Natural killer cell treated with Interleukin-12 subunit alpha and Interleukin-12 subunit beta and Interleukin-15 and Interleukin-18, amount 100 ng/mL, for 72 hours (primary cell): ENCODE measurements at regions not wholly inside any gene's neighbourhood (a gene's known extent, or its start where the extent isn't known, plus 50 kb on each side); places are given as distances from the start of the nearest gene placed in this dataset.

Experiments used
- ATAC-seq, 2 donors: fragments of 150-1000 bp; cut with Tn5 transposase in 1 of 2; sonication (Bioruptor Pico), chemical (Tn5 transposase) in 1 of 2; 2 replicates each; pipeline ENCODE4 v1.10.0; 2021
- DNase-seq: peaks from one replicate; pipeline ENCODE4 v3.0.0; 2022; ENCODE audit warnings: low spot score
- H3K27ac Mint-ChIP-seq, 2 donors: 1 replicate in 1 of 2; 2 replicates in 1 of 2; pipeline ENCODE4 v1.8.0; 2022; ENCODE audit warnings: mixed read lengths in 2 of 2, mild to moderate bottlenecking in 1 of 2, moderate library complexity in 1 of 2
- H3K27me3 Mint-ChIP-seq, 2 donors: 1 replicate in 1 of 2; 2 replicates in 1 of 2; pipeline ENCODE4 v1.8.0; 2022; ENCODE audit warnings: mixed read lengths in 2 of 2
- H3K36me3 Mint-ChIP-seq: one replicate; pipeline ENCODE4 v1.8.0; 2022; ENCODE audit warnings: mixed read lengths
- H3K4me1 Mint-ChIP-seq, 2 donors: 1 replicate in 1 of 2; 2 replicates in 1 of 2; pipeline ENCODE4 v1.8.0; 2022; ENCODE audit warnings: low read depth in 2 of 2, mixed read lengths in 2 of 2, mild to moderate bottlenecking in 1 of 2
- H3K4me3 Mint-ChIP-seq: one replicate; pipeline ENCODE4 v1.8.0; 2022; ENCODE audit warnings: mixed read lengths
- H3K9me3 Mint-ChIP-seq: 2 replicates; pipeline ENCODE4 v1.8.0; 2022; ENCODE audit warnings: mixed read lengths

GRCh38 chr15:81547521-81548132 lies 173.6 kb upstream of the TMC3 start:
- Mint-ChIP-seq H3K36me3 (no peaks in the 10 kb centered on the region), H3K27me3 (peaks cover 15 to 29% of the 10 kb centered on the region in 2 donors), H3K4me3 (no peak overlapping the region), H3K9me3 (no peaks in the 10 kb centered on the region), H3K4me1 (no peaks in the 10 kb centered on the region), H3K27ac (no peak overlapping the region)
- DNase-seq (no peak), ATAC-seq (no peak)

- H3K4me3 Mint-ChIP-seq, result no peak overlapping the region
- H3K4me1 Mint-ChIP-seq, result no peaks in the 10 kb centered on the region
- H3K27ac Mint-ChIP-seq, result no peak overlapping the region
- no peak for DNase-seq
- no peak for ATAC-seq
- H3K27me3 Mint-ChIP-seq, result peaks cover 14 to 32% of the 10 kb centered on the region in 2 donors
- H3K36me3 Mint-ChIP-seq, result no peaks in the 10 kb centered on the region
- no peaks in the 10 kb centered on the region for H3K9me3 Mint-ChIP-seq
These were observed 170.4 kb upstream of the TMC3 start for GRCh38 chr15:81544385-81544784.

GRCh38 chr15:81540909-81541308 lies 166.9 kb upstream of the TMC3 start:
- ATAC-seq (no peak), DNase-seq (no peak)
- Mint-ChIP-seq H3K4me1 (no peaks in the 10 kb centered on the region), H3K36me3 (no peaks in the 10 kb centered on the region), H3K9me3 (no peaks in the 10 kb centered on the region), H3K4me3 (no peak overlapping the region), H3K27me3 (peaks cover 23 to 58% of the 10 kb centered on the region in 2 donors), H3K27ac (no peak overlapping the region)

GRCh38 chr15:81536356-81536755 lies 162.3 kb upstream of the TMC3 start:
- H3K9me3 Mint-ChIP-seq, result no peaks in the 10 kb centered on the region
- no peak for DNase-seq
- H3K27me3 Mint-ChIP-seq, result peaks cover 25 to 78% of the 10 kb centered on the region in 2 donors
- no peaks in the 10 kb centered on the region for H3K4me1 Mint-ChIP-seq
- no peaks in the 10 kb centered on the region for H3K36me3 Mint-ChIP-seq
- H3K27ac Mint-ChIP-seq, result no peak overlapping the region
- H3K4me3 Mint-ChIP-seq, result no peak overlapping the region
- ATAC-seq, result no peak

GRCh38 chr15:81534124-81534523 lies 160.1 kb upstream of the TMC3 start:
- H3K36me3 Mint-ChIP-seq, result no peaks in the 10 kb centered on the region
- DNase-seq (no peak), ATAC-seq (no peak)
- no peak overlapping the region for H3K4me3 Mint-ChIP-seq
- no peak overlapping the region for H3K27ac Mint-ChIP-seq
- H3K4me1 Mint-ChIP-seq, result no peaks in the 10 kb centered on the region
- H3K27me3 Mint-ChIP-seq, result peaks cover 22 to 72% of the 10 kb centered on the region in 2 donors
- H3K9me3 Mint-ChIP-seq, result no peaks in the 10 kb centered on the region

- DNase-seq, result no peak
- no peaks in the 10 kb centered on the region for H3K4me1 Mint-ChIP-seq
- no peaks in the 10 kb centered on the region for H3K9me3 Mint-ChIP-seq
- H3K27ac Mint-ChIP-seq, result no peak overlapping the region
- no peaks in the 10 kb centered on the region for H3K36me3 Mint-ChIP-seq
- no peak overlapping the region for H3K4me3 Mint-ChIP-seq
- H3K27me3 Mint-ChIP-seq, result peaks cover 19 to 61% of the 10 kb centered on the region in 2 donors
- no peak for ATAC-seq
These were observed 158.0 kb upstream of the TMC3 start for GRCh38 chr15:81532001-81532400.

- ATAC-seq (no peak), DNase-seq (no peak)
- Mint-ChIP-seq H3K27ac (no peak overlapping the region), H3K27me3 (peaks cover 12 to 55% of the 10 kb centered on the region in 2 donors), H3K4me1 (no peaks in the 10 kb centered on the region), H3K9me3 (no peaks in the 10 kb centered on the region), H3K4me3 (no peak overlapping the region), H3K36me3 (no peaks in the 10 kb centered on the region)
These were observed 157.1 kb upstream of the TMC3 start for GRCh38 chr15:81531109-81531592.

- DNase-seq (no peak), ATAC-seq (no peak)
- H3K36me3 Mint-ChIP-seq, result no peaks in the 10 kb centered on the region
- no peak overlapping the region for H3K4me3 Mint-ChIP-seq
- no peak overlapping the region for H3K27ac Mint-ChIP-seq
- no peaks in the 10 kb centered on the region for H3K9me3 Mint-ChIP-seq
- H3K27me3 Mint-ChIP-seq, result peaks cover 7 to 46% of the 10 kb centered on the region in 2 donors
- no peaks in the 10 kb centered on the region for H3K4me1 Mint-ChIP-seq
These were observed 156.3 kb upstream of the TMC3 start for GRCh38 chr15:81530271-81530691.

GRCh38 chr15:81529481-81529880 lies 155.5 kb upstream of the TMC3 start:
- DNase-seq (no peak), ATAC-seq (no peak)
- H3K36me3 Mint-ChIP-seq, result no peaks in the 10 kb centered on the region
- no peak overlapping the region for H3K4me3 Mint-ChIP-seq
- H3K27ac Mint-ChIP-seq, result no peak overlapping the region
- no peaks in the 10 kb centered on the region for H3K4me1 Mint-ChIP-seq
- H3K9me3 Mint-ChIP-seq, result no peaks in the 10 kb centered on the region
- peaks cover 8 to 45% of the 10 kb centered on the region in 2 donors for H3K27me3 Mint-ChIP-seq

GRCh38 chr15:81526029-81526428 lies 152.0 kb upstream of the TMC3 start:
- Mint-ChIP-seq H3K36me3 (no peaks in the 10 kb centered on the region), H3K27me3 (peaks cover 10 to 27% of the 10 kb centered on the region in 2 donors), H3K27ac (no peak overlapping the region), H3K4me3 (no peak overlapping the region), H3K4me1 (no peaks in the 10 kb centered on the region), H3K9me3 (no peaks in the 10 kb centered on the region)
- DNase-seq, result no peak
- no peak for ATAC-seq

- no peak for ATAC-seq
- Mint-ChIP-seq H3K27ac (no peak overlapping the region), H3K4me1 (no peaks in the 10 kb centered on the region), H3K4me3 (no peak overlapping the region), H3K36me3 (no peaks in the 10 kb centered on the region), H3K27me3 (peaks cover 12 to 28% of the 10 kb centered on the region in 2 donors), H3K9me3 (no peaks in the 10 kb centered on the region)
- DNase-seq, result no peak
These were observed 150.5 kb upstream of the TMC3 start for GRCh38 chr15:81524496-81524895.

- Mint-ChIP-seq H3K4me3 (no peak overlapping the region), H3K27me3 (peaks cover 12 to 28% of the 10 kb centered on the region in 2 donors), H3K9me3 (no peaks in the 10 kb centered on the region), H3K27ac (no peak overlapping the region), H3K36me3 (no peaks in the 10 kb centered on the region), H3K4me1 (no peaks in the 10 kb centered on the region)
- ATAC-seq (no peak), DNase-seq (no peak)
These were observed 149.9 kb upstream of the TMC3 start for GRCh38 chr15:81523867-81524266.

GRCh38 chr15:81520480-81520879 lies 146.5 kb upstream of the TMC3 start:
- ATAC-seq, result no peak
- H3K9me3 Mint-ChIP-seq, result no peaks in the 10 kb centered on the region
- no peaks in the 10 kb centered on the region for H3K36me3 Mint-ChIP-seq
- H3K4me3 Mint-ChIP-seq, result no peak overlapping the region
- peaks cover 18 to 32% of the 10 kb centered on the region in 2 donors for H3K27me3 Mint-ChIP-seq
- no peaks in the 10 kb centered on the region for H3K4me1 Mint-ChIP-seq
- no peak for DNase-seq
- no peak overlapping the region for H3K27ac Mint-ChIP-seq

GRCh38 chr15:81516461-81516860 lies 142.4 kb upstream of the TMC3 start:
- ATAC-seq, result no peak
- H3K4me1 Mint-ChIP-seq, result no peaks in the 10 kb centered on the region
- DNase-seq, result no peak
- no peak overlapping the region for H3K27ac Mint-ChIP-seq
- H3K27me3 Mint-ChIP-seq, result peaks cover 17 to 38% of the 10 kb centered on the region in 2 donors
- no peak overlapping the region for H3K4me3 Mint-ChIP-seq
- H3K36me3 Mint-ChIP-seq, result no peaks in the 10 kb centered on the region
- no peaks in the 10 kb centered on the region for H3K9me3 Mint-ChIP-seq

- Mint-ChIP-seq H3K27ac (no peak overlapping the region), H3K4me1 (no peaks in the 10 kb centered on the region), H3K36me3 (no peaks in the 10 kb centered on the region), H3K27me3 (peaks cover 17 to 40% of the 10 kb centered on the region in 2 donors), H3K9me3 (no peaks in the 10 kb centered on the region), H3K4me3 (no peak overlapping the region)
- no peak for DNase-seq
- no peak for ATAC-seq
These were observed 142.0 kb upstream of the TMC3 start for GRCh38 chr15:81516012-81516411.
